ENCODE measurements at regions not wholly inside any gene's neighbourhood (a gene's known extent, or its start where the extent isn't known, plus 50 kb on each side); places are given as distances from the start of the nearest gene placed in this dataset.

DNA sequence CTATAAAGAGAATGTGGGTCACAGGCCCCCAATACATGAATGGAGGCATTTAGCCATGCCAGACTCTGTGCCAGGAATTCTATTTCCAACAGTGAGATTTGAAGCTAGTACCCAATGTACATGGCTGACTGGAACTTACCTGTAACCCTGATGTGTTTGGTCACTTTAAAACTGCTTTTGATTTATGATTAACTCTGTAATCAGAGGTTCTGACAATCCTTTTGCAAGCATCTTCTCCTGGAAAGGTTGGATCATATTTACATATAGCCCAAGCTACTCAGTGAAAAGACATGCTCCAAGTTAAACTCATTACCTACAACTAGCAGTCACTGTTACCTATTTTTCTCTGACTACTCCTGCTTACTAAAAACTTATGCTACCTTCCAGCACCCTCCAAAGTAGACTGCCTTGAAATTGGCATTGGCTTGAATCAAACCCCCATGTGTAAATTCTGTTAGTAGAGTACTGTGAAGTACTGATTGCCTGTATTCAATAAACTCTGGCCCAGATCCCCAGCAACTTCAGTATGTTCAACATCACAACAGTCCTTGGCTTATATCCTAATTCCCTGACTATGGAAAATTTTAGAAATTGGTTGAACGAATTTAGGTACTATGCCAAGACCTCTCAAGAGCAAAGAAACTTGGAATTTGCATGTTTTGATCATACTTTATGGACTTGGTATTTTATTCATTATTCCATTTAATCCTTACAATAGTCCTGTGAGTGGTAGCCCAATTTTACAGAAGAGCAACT lies 665.6 kb upstream of the NECTIN3 start:
- WGBS (ENCODE audit: insufficient coverage): no CpG with 5 or more reads among the region's 1 CpG

DNA sequence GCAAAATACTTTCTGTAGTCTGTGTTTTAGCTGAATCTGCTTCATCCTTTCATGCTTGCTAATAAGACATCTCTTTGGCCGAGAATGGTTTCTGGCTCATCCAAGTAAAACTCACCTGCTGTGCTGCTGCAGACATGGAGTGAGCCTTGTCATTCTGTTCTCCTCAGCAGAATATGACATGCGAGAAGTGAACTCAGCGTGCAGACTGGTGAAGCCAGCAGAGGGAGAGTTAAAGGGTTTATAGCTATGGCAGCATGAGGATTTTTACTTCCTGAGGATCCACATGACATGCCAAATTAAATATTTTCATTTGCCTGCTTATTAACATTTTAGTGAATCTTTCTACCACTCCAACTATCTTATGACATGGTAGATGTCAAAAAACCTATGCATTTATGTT lies 658.4 kb upstream of the NECTIN3 start:
- Histone ChIP-seq H3K36me3 (ENCODE audit: control insufficient read depth in 4 of 4, insufficient read depth in 4 of 4, low read length in 3 of 4) (no peaks in the 10 kb centered on the region), H3K27ac (ENCODE audit: insufficient read depth in 1 of 2, low read depth in 1 of 2, low read length in 2 of 2, poor library complexity in 1 of 2, severe bottlenecking in 2 of 2) (no peak overlapping the region), H3K4me3 (ENCODE audit: control insufficient read depth in 1 of 7, extremely low read depth in 1 of 7, insufficient read depth in 4 of 7, low read depth in 2 of 7, low read length in 6 of 7) (no peak overlapping the region), H3K4me1 (ENCODE audit: control extremely low read depth in 1 of 4, control insufficient read depth in 4 of 4, insufficient read depth in 4 of 4, low read length in 3 of 4) (no peaks in the 10 kb centered on the region), H3K9me3 (ENCODE audit: control extremely low read depth in 1 of 5, control insufficient read depth in 4 of 5, insufficient read depth in 2 of 5, low read depth in 1 of 5, low read length in 4 of 5) (no peaks in the 10 kb centered on the region), H3K27me3 (replicated peaks in 2 of 5; ENCODE audit: control insufficient read depth in 4 of 5, insufficient read depth in 5 of 5, low read length in 4 of 5) (no peaks in the 10 kb centered on the region)
- ChIA-PET CTCF (no interaction called here), POLR2A (no interaction called here)
- DNase-seq: no peak
- WGBS (ENCODE audit: insufficient coverage): 100% methylated on average over 2 of the region's 3 CpGs

More for the DNA sequence above, 665.6 kb upstream of the NECTIN3 start:
- Histone ChIP-seq H3K27ac (ENCODE audit: insufficient read depth in 1 of 2, low read depth in 1 of 2, low read length in 2 of 2, poor library complexity in 1 of 2, severe bottlenecking in 2 of 2) (no peak overlapping the region), H3K4me3 (ENCODE audit: control insufficient read depth in 1 of 7, extremely low read depth in 1 of 7, insufficient read depth in 4 of 7, low read depth in 2 of 7, low read length in 6 of 7) (no peak overlapping the region), H3K36me3 (ENCODE audit: control insufficient read depth in 4 of 4, insufficient read depth in 4 of 4, low read length in 3 of 4) (no peaks in the 10 kb centered on the region), H3K9me3 (ENCODE audit: control extremely low read depth in 1 of 5, control insufficient read depth in 4 of 5, insufficient read depth in 2 of 5, low read depth in 1 of 5, low read length in 4 of 5) (peaks cover 0 to under 1% (median 0%) of the 10 kb centered on the region in 5 experiments), H3K4me1 (ENCODE audit: control extremely low read depth in 1 of 4, control insufficient read depth in 4 of 4, insufficient read depth in 4 of 4, low read length in 3 of 4) (no peaks in the 10 kb centered on the region), H3K27me3 (replicated peaks in 2 of 5; ENCODE audit: control insufficient read depth in 4 of 5, insufficient read depth in 5 of 5, low read length in 4 of 5) (no peaks in the 10 kb centered on the region)
- ChIA-PET POLR2A (no interaction called here), CTCF (no interaction called here)
- DNase-seq: no peak

DNA sequence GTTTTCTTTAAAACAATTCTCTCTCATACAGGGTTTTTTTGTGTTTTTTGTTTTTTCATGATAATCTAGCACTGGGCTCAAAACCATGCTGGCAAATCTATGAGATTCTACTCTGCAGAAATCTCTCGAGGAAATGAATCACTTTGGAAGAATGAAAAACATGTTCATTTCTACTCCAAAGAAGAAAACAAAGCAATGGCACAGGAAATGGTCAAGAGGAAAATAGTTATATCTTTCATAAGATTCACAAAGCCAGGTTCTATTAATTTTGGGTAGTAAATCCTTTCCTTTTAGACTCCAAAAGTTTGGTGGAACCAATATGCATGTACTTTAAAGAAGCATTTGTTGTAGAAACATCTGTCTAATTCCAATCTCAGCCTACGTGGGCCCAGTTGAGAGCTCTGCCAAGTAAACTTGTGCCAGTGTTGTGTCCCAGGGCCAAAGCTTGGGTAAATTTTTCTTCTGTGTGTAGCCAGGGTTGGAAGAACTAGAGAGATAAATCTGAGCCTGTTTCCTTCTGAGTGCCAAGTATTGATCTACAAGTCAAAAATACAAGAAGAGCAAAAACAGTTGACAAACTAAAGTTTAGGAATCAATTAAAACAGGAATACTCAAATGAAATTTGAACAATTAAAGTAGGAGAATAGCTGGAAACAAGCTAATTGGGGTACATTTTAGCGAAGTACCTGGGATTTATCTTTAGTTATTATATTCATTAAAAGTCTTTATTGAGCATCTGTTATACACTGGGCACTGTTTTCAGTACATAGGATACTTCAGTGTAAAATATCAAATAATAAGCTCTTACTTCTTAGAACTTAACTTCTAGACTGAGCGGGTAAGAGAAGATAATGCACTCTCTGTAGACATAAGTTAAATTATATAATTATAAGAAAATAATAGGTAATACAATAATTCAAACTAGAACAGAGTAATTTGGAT lies 657.5 kb upstream of the NECTIN3 start:
- no peaks in the 10 kb centered on the region for H3K27me3 ChIP-seq (replicated peaks in 2 of 5; ENCODE audit: control insufficient read depth in 4 of 5, insufficient read depth in 5 of 5, low read length in 4 of 5)
- ChIA-PET CTCF (no interaction called here), POLR2A (no interaction called here)
- no peak for DNase-seq
- no peak overlapping the region for H3K27ac ChIP-seq (ENCODE audit: insufficient read depth in 1 of 2, low read depth in 1 of 2, low read length in 2 of 2, poor library complexity in 1 of 2, severe bottlenecking in 2 of 2)
- no peaks in the 10 kb centered on the region for H3K9me3 ChIP-seq (ENCODE audit: control extremely low read depth in 1 of 5, control insufficient read depth in 4 of 5, insufficient read depth in 2 of 5, low read depth in 1 of 5, low read length in 4 of 5)
- H3K4me1 ChIP-seq (ENCODE audit: control extremely low read depth in 1 of 4, control insufficient read depth in 4 of 4, insufficient read depth in 4 of 4, low read length in 3 of 4): no peaks in the 10 kb centered on the region
- no peaks in the 10 kb centered on the region for H3K36me3 ChIP-seq (ENCODE audit: control insufficient read depth in 4 of 4, insufficient read depth in 4 of 4, low read length in 3 of 4)
- H3K4me3 ChIP-seq (ENCODE audit: control insufficient read depth in 1 of 7, extremely low read depth in 1 of 7, insufficient read depth in 4 of 7, low read depth in 2 of 7, low read length in 6 of 7): no peak overlapping the region
- 42% methylated on average over 2 of the region's 4 CpGs for WGBS (ENCODE audit: insufficient coverage)

DNA sequence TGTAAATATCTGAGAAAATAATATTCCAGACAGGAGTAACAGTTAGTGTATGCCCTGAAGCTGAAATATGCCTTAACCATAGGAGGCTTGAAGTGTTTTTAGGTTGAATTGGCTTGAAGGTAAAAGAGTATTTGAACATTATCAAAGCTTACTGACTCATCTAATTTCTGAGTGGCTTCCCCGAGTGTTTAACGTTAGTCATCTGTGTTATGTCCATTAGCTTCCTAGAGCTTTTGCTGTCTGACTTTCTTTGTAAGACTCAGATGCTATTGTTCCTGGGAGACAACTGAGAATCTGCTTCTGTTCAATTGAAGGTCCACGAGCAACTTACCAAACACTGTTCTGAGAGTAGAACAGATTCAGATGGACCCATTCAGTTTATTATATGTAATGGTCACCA lies 656.8 kb upstream of the NECTIN3 start:
- no peak for DNase-seq
- Histone ChIP-seq H3K27ac (ENCODE audit: insufficient read depth in 1 of 2, low read depth in 1 of 2, low read length in 2 of 2, poor library complexity in 1 of 2, severe bottlenecking in 2 of 2) (no peak overlapping the region), H3K27me3 (replicated peaks in 2 of 5; ENCODE audit: control insufficient read depth in 4 of 5, insufficient read depth in 5 of 5, low read length in 4 of 5) (no peaks in the 10 kb centered on the region), H3K9me3 (ENCODE audit: control extremely low read depth in 1 of 5, control insufficient read depth in 4 of 5, insufficient read depth in 2 of 5, low read depth in 1 of 5, low read length in 4 of 5) (no peaks in the 10 kb centered on the region), H3K36me3 (ENCODE audit: control insufficient read depth in 4 of 4, insufficient read depth in 4 of 4, low read length in 3 of 4) (no peaks in the 10 kb centered on the region), H3K4me1 (ENCODE audit: control extremely low read depth in 1 of 4, control insufficient read depth in 4 of 4, insufficient read depth in 4 of 4, low read length in 3 of 4) (no peaks in the 10 kb centered on the region), H3K4me3 (ENCODE audit: control insufficient read depth in 1 of 7, extremely low read depth in 1 of 7, insufficient read depth in 4 of 7, low read depth in 2 of 7, low read length in 6 of 7) (no peak overlapping the region)
- ChIA-PET CTCF (no interaction called here), POLR2A (no interaction called here)
- WGBS (ENCODE audit: insufficient coverage): 100% methylated on average over 2 of the region's 3 CpGs

DNA sequence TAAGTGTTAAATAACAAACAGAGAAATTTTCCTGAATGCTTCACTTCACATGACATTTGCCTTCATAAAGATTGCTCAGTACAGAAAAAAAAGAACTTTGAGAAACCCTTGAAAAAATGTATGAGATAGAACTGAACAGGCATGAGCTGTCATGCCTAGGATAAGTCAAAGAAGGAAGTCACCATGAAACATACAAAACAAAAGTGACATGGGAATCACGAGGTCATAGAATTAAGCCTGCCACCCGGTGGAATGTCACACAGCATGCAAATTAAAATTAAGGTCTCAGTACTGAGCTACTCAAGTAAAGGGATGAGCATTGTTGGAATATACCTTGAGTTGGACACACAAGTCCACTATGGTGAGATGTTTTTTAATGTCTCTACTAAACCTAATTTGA lies 652.5 kb upstream of the NECTIN3 start:
- no peak overlapping the region for H3K27ac ChIP-seq (ENCODE audit: insufficient read depth in 1 of 2, low read depth in 1 of 2, low read length in 2 of 2, poor library complexity in 1 of 2, severe bottlenecking in 2 of 2)

DNA sequence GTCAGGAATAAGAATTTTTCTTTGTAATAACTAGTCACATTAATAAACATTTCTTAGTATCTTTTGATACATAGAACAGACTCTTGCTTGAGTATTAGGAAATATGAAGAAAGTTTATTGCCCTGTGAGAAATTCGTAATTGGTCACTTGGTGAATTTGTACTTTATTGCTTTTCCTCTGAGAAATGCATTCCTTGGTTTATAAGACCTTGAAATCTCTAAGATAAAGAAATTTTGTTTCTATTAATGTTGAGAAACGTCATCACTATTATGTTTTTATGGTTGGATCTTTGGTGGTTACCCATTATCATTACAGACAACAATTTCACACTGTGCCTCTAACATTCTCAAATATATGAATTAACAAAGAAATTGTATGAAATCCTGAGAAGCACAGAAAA lies 652.0 kb upstream of the NECTIN3 start:
- WGBS (ENCODE audit: insufficient coverage): 100% methylated on average over 1 of the region's 2 CpGs
- Histone ChIP-seq H3K4me1 (ENCODE audit: control extremely low read depth in 1 of 4, control insufficient read depth in 4 of 4, insufficient read depth in 4 of 4, low read length in 3 of 4) (no peaks in the 10 kb centered on the region), H3K9me3 (ENCODE audit: control extremely low read depth in 1 of 5, control insufficient read depth in 4 of 5, insufficient read depth in 2 of 5, low read depth in 1 of 5, low read length in 4 of 5) (no peaks in the 10 kb centered on the region), H3K4me3 (ENCODE audit: control insufficient read depth in 1 of 7, extremely low read depth in 1 of 7, insufficient read depth in 4 of 7, low read depth in 2 of 7, low read length in 6 of 7) (no peak overlapping the region), H3K36me3 (ENCODE audit: control insufficient read depth in 4 of 4, insufficient read depth in 4 of 4, low read length in 3 of 4) (no peaks in the 10 kb centered on the region), H3K27me3 (replicated peaks in 2 of 5; ENCODE audit: control insufficient read depth in 4 of 5, insufficient read depth in 5 of 5, low read length in 4 of 5) (no peaks in the 10 kb centered on the region), H3K27ac (ENCODE audit: insufficient read depth in 1 of 2, low read depth in 1 of 2, low read length in 2 of 2, poor library complexity in 1 of 2, severe bottlenecking in 2 of 2) (no peak overlapping the region)
- DNase-seq: no peak
- ChIA-PET CTCF (no interaction called here), POLR2A (no interaction called here)

More for the DNA sequence above, 652.5 kb upstream of the NECTIN3 start:
- DNase-seq: peak in 2 of 3 donors; percentile 13 to 21
- 37% methylated on average over 2 of the region's 2 CpGs for WGBS (ENCODE audit: insufficient coverage)
- H3K36me3 ChIP-seq (ENCODE audit: control insufficient read depth in 4 of 4, insufficient read depth in 4 of 4, low read length in 3 of 4): no peaks in the 10 kb centered on the region
- no peak overlapping the region for H3K4me3 ChIP-seq (ENCODE audit: control insufficient read depth in 1 of 7, extremely low read depth in 1 of 7, insufficient read depth in 4 of 7, low read depth in 2 of 7, low read length in 6 of 7)
- H3K27me3 ChIP-seq (replicated peaks in 2 of 5; ENCODE audit: control insufficient read depth in 4 of 5, insufficient read depth in 5 of 5, low read length in 4 of 5): no peaks in the 10 kb centered on the region
- ChIA-PET CTCF (no interaction called here), POLR2A (no interaction called here)
- no peaks in the 10 kb centered on the region for H3K9me3 ChIP-seq (ENCODE audit: control extremely low read depth in 1 of 5, control insufficient read depth in 4 of 5, insufficient read depth in 2 of 5, low read depth in 1 of 5, low read length in 4 of 5)
- no peaks in the 10 kb centered on the region for H3K4me1 ChIP-seq (ENCODE audit: control extremely low read depth in 1 of 4, control insufficient read depth in 4 of 4, insufficient read depth in 4 of 4, low read length in 3 of 4)

DNA sequence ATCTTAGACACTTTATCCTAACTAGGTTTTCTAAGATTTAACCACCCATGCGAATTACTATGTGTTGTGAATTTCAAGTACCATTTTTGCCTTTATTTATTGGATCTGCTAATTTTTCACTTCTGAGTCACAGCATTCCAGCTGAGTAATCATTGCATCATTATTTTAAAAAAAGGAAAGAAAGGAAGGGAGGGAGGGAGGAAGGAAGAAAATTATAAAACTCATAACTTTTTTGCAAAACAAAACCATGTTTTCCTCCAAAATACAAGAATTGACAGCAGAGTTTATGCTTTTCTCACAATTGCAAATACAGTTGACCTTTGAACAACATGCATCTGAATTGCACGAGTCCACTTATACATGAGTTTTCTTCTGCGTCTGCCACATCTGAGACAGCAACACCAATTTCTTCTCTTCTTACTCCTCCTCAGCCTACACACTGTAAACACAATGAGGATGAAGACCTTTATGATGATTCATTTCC lies 651.4 kb upstream of the NECTIN3 start:
- Histone ChIP-seq H3K9me3 (ENCODE audit: control extremely low read depth in 1 of 5, control insufficient read depth in 4 of 5, insufficient read depth in 2 of 5, low read depth in 1 of 5, low read length in 4 of 5) (no peaks in the 10 kb centered on the region), H3K27me3 (replicated peaks in 2 of 5; ENCODE audit: control insufficient read depth in 4 of 5, insufficient read depth in 5 of 5, low read length in 4 of 5) (no peaks in the 10 kb centered on the region), H3K4me1 (ENCODE audit: control extremely low read depth in 1 of 4, control insufficient read depth in 4 of 4, insufficient read depth in 4 of 4, low read length in 3 of 4) (no peaks in the 10 kb centered on the region), H3K27ac (ENCODE audit: insufficient read depth in 1 of 2, low read depth in 1 of 2, low read length in 2 of 2, poor library complexity in 1 of 2, severe bottlenecking in 2 of 2) (no peak overlapping the region), H3K36me3 (ENCODE audit: control insufficient read depth in 4 of 4, insufficient read depth in 4 of 4, low read length in 3 of 4) (no peaks in the 10 kb centered on the region), H3K4me3 (ENCODE audit: control insufficient read depth in 1 of 7, extremely low read depth in 1 of 7, insufficient read depth in 4 of 7, low read depth in 2 of 7, low read length in 6 of 7) (no peak overlapping the region)
- CTCF ChIA-PET: no interaction called here
- no peak for DNase-seq
- WGBS (ENCODE audit: insufficient coverage): 100% methylated on average over 1 of the region's 3 CpGs
- POLR2A ChIA-PET: no interaction called here

Data from common myeloid progenitor, CD34-positive (primary cell).